DND-41 (cell line): ENCODE measurements at regions not wholly inside any gene's neighbourhood (a gene's known extent, or its start where the extent isn't known, plus 50 kb on each side); places are given as distances from the start of the nearest gene placed in this dataset.

Source experiments
- ATAC-seq: fragments of 200-7000 bp; cut with Tn5 transposase; 3 replicates; pipeline ENCODE4 v1.9.1; 2021; ENCODE audit warnings: low read depth; ENCODE audit not compliant: insufficient read depth
- DNase-seq: peaks from one replicate; pipeline ENCODE4 v3.0.0-alpha.2; 2020
- H2AFZ ChIP-seq: 2 replicates; pipeline ENCODE4 v1.6.0; 2012; ENCODE audit warnings: low read depth, low read length
- H3K27ac ChIP-seq: 2 replicates; pipeline ENCODE4 v1.5.1; 2012; ENCODE audit warnings: low read length, inconsistent platforms
- H3K27me3 ChIP-seq: fragments of 200-600 bp; sonication (generic); 2 replicates; pipeline ENCODE4 v1.6.0; 2012; ENCODE audit warnings: low read length, mild to moderate bottlenecking, inconsistent platforms; ENCODE audit not compliant: insufficient read depth, poor library complexity
- H3K36me3 ChIP-seq: 2 replicates; pipeline ENCODE4 v1.5.1; 2012; ENCODE audit warnings: low read length, inconsistent platforms; ENCODE audit not compliant: insufficient read depth
- H3K4me1 ChIP-seq: 2 replicates; pipeline ENCODE4 v1.5.1; 2012; ENCODE audit warnings: mild to moderate bottlenecking, low read length; ENCODE audit not compliant: insufficient read depth
- H3K4me2 ChIP-seq: 2 replicates; pipeline ENCODE4 v1.6.0; 2012; ENCODE audit warnings: mild to moderate bottlenecking, moderate library complexity, low read length, inconsistent platforms; ENCODE audit not compliant: insufficient read depth
- H3K4me3 ChIP-seq, 2 experiments: fragments of 200-600 bp in 1 of 2; shearing (Covaris generic) in 1 of 2; 2 replicates each; pipeline ENCODE4 v1.5.1; 2012 to 2016; ENCODE audit warnings: inconsistent platforms in 2 of 2, low read length in 2 of 2, mild to moderate bottlenecking in 2 of 2, low read depth in 1 of 2, moderate library complexity in 1 of 2
- H3K79me2 ChIP-seq: 2 replicates; pipeline ENCODE4 v1.6.0; 2012; ENCODE audit warnings: low read length, inconsistent platforms; ENCODE audit not compliant: insufficient read depth
- H3K9ac ChIP-seq: 2 replicates; pipeline ENCODE4 v1.6.0; 2012; ENCODE audit warnings: low read depth, mild to moderate bottlenecking, inconsistent platforms, low read length, moderate library complexity
- H3K9me3 ChIP-seq: 2 replicates; pipeline ENCODE4 v1.5.1; 2012; ENCODE audit warnings: low read length, moderate library complexity, mild to moderate bottlenecking, inconsistent platforms; ENCODE audit not compliant: insufficient read depth, severe bottlenecking
- H4K20me1 ChIP-seq: 2 replicates; pipeline ENCODE4 v1.6.0; 2012; ENCODE audit warnings: low read length; ENCODE audit not compliant: insufficient read depth
- EZH2 ChIP-seq: IDR thresholded peaks from 3 replicates; pipeline ENCODE4 v1.6.1; 2012; ENCODE audit warnings: borderline replicate concordance, low read depth, mild to moderate bottlenecking, moderate library complexity, low read length, inconsistent platforms; ENCODE audit not compliant: severe bottlenecking
- TF ChIP-seq, protein P1 (sequence below): IDR thresholded peaks from 2 replicates; pipeline ENCODE4 v1.5.1; 2012; ENCODE audit warnings: borderline replicate concordance, low read length, moderate library complexity, mild to moderate bottlenecking; ENCODE audit not compliant: poor library complexity, severe bottlenecking; ENCODE audit errors: extremely low read depth

DNA sequence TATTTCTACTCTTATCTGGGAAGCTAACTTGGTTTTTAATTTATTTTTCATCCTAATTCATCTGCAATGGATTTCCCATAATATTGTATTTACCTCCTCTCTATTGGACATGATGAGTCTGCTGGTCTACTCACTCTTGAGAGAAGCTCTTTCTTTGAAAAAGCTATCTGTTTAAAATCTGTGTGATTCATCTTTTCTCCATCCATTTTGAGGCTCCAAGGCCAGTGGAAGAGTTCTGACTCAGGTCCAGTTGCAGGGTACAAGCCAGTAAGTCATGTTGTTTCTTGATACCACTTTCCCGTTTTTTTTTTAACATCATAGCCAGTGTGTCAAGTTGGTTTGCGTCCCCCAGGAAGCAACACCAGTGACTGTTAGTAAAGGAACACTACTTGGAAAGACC lies 160.3 kb upstream of the BMP4 start:
- ATAC-seq: no peak

DNA sequence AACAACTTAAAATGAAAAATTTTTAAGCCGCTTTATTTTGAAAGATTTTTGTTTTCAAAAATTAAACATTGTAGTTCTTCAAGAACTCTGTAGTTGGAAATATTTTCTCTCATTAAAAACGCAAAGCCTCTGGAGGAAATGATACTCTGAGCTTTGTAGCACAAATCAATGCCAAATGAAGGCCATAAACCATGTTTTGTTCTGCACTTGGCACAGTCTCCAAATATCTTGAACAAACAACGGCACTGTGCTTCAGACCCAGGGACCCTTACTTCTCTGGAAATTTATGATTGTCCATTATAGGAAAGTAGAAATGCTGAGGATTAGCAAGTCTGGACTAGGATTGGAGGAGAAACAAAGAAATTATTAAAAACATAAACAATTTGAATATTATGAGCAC lies 160.8 kb upstream of the BMP4 start:
- no peak overlapping the region for H3K4me3 ChIP-seq
- DNase-seq: no peak
- H3K4me1 ChIP-seq: no peaks in the 10 kb centered on the region; the same call in 1 of the 2 replicates
- H3K27ac ChIP-seq: no peak overlapping the region
- H3K4me2 ChIP-seq: no peak overlapping the region
- H3K9ac ChIP-seq: no peak overlapping the region
- no peak for ATAC-seq
- H2AFZ ChIP-seq: no peak overlapping the region
- H3K36me3 ChIP-seq: no peaks in the 10 kb centered on the region
- no peaks in the 10 kb centered on the region for H3K79me2 ChIP-seq
- H4K20me1 ChIP-seq: no peaks in the 10 kb centered on the region
- no peaks in the 10 kb centered on the region for H3K27me3 ChIP-seq
- TF ChIP-seq, protein P1, sequence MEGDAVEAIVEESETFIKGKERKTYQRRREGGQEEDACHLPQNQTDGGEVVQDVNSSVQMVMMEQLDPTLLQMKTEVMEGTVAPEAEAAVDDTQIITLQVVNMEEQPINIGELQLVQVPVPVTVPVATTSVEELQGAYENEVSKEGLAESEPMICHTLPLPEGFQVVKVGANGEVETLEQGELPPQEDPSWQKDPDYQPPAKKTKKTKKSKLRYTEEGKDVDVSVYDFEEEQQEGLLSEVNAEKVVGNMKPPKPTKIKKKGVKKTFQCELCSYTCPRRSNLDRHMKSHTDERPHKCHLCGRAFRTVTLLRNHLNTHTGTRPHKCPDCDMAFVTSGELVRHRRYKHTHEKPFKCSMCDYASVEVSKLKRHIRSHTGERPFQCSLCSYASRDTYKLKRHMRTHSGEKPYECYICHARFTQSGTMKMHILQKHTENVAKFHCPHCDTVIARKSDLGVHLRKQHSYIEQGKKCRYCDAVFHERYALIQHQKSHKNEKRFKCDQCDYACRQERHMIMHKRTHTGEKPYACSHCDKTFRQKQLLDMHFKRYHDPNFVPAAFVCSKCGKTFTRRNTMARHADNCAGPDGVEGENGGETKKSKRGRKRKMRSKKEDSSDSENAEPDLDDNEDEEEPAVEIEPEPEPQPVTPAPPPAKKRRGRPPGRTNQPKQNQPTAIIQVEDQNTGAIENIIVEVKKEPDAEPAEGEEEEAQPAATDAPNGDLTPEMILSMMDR: no peak
- TF ChIP-seq EZH2: no peak
- H3K9me3 ChIP-seq: no peaks in the 10 kb centered on the region

More for the DNA sequence above, 160.3 kb upstream of the BMP4 start:
- H2AFZ ChIP-seq: no peak overlapping the region
- H3K9me3 ChIP-seq: no peaks in the 10 kb centered on the region
- H4K20me1 ChIP-seq: no peaks in the 10 kb centered on the region
- no peak for DNase-seq
- H3K36me3 ChIP-seq: no peaks in the 10 kb centered on the region
- no peaks in the 10 kb centered on the region for H3K79me2 ChIP-seq
- H3K4me2 ChIP-seq: no peak overlapping the region
- H3K4me3 ChIP-seq: no peak overlapping the region
- H3K27ac ChIP-seq: no peak overlapping the region
- H3K9ac ChIP-seq: no peak overlapping the region
- H3K4me1 ChIP-seq: no peaks in the 10 kb centered on the region; the same call in 1 of the 2 replicates
- H3K27me3 ChIP-seq: no peaks in the 10 kb centered on the region
- no peak for TF ChIP-seq EZH2
- TF ChIP-seq, protein P1: no peak

DNA sequence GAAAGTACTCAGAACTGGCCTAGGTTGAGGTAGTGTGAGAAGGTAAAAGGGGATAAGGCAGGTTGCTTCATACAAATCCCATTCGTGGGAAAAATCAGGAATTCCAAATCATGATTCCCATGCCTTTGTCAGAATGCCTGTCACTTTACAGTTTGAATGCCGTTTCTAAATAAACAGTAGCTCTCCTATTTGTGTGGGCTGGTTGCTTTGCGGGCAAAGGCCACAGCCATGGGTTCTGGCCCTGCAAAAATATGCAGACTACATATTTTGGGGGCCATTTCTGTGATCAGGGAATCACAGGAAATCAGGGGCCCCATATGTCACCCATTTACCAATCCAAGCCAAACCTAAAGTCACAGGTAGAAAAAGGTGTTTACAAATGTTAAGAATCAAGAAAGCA lies 161.3 kb upstream of the BMP4 start:
- TF ChIP-seq, protein P1: no peak
- no peak for TF ChIP-seq EZH2
- Histone ChIP-seq H2AFZ (no peak overlapping the region), H3K27ac (no peak overlapping the region), H3K4me3 (no peak overlapping the region), H3K9ac (no peak overlapping the region), H3K4me2 (no peak overlapping the region), H3K36me3 (no peaks in the 10 kb centered on the region), H3K27me3 (no peaks in the 10 kb centered on the region), H3K4me1 (no peaks in the 10 kb centered on the region; the same call in 1 of the 2 replicates), H3K9me3 (no peaks in the 10 kb centered on the region), H4K20me1 (no peaks in the 10 kb centered on the region), H3K79me2 (no peaks in the 10 kb centered on the region)
- ATAC-seq: no peak
- DNase-seq: no peak

DNA sequence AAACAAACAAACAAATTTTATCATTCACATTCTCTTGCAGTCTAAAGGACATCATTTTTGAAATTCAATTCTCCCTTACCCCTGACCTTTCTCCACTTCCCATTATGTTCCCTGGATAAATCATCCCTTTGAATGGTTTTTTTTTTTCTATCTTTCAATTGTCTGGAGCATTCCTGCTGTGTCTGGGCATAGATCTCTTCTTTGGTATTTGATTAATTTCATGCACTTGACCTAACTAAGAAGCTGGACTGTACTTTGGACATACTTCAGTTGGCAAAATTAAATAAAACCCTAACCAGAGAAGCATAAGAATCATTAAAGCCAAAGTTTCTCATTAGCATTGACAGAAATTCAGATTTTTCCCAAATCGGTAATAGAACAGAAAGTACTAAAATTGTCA lies 163.6 kb upstream of the BMP4 start:
- Histone ChIP-seq H3K4me2 (no peak overlapping the region), H3K27me3 (no peaks in the 10 kb centered on the region), H3K4me1 (no peaks in the 10 kb centered on the region), H3K27ac (no peak overlapping the region), H3K9ac (no peak overlapping the region), H3K79me2 (no peaks in the 10 kb centered on the region), H4K20me1 (no peaks in the 10 kb centered on the region), H3K9me3 (no peaks in the 10 kb centered on the region), H3K36me3 (no peaks in the 10 kb centered on the region), H3K4me3 (no peak overlapping the region), H2AFZ (no peak overlapping the region)
- ATAC-seq: no peak
- DNase-seq: no peak
- TF ChIP-seq EZH2: no peak
- TF ChIP-seq, protein P1: no peak
